Endodermal cell (in vitro differentiated cells): ENCODE measurements at regions not wholly inside any gene's neighbourhood (a gene's known extent, or its start where the extent isn't known, plus 50 kb on each side); places are given as distances from the start of the nearest gene placed in this dataset.

ENCODE experiments used
- DNase-seq: peaks from one replicate; pipeline ENCODE4 v3.0.0-alpha.2; 2017
- H3K27ac ChIP-seq: 2 replicates; pipeline ENCODE4 v1.5.1; 2013; ENCODE audit warnings: mild to moderate bottlenecking, low read depth, low read length, moderate library complexity
- H3K27me3 ChIP-seq: 2 replicates; pipeline ENCODE4 v1.6.1; 2013; ENCODE audit warnings: mild to moderate bottlenecking, low read length, moderate library complexity; ENCODE audit not compliant: insufficient read depth, control insufficient read depth, poor library complexity, severe bottlenecking
- H3K36me3 ChIP-seq: 2 replicates; pipeline ENCODE4 v1.7.0; 2013; ENCODE audit warnings: mild to moderate bottlenecking, low read length, moderate library complexity; ENCODE audit not compliant: control insufficient read depth, insufficient read depth
- H3K4me1 ChIP-seq: one replicate; pipeline ENCODE4 v1.7.0; 2013; ENCODE audit warnings: low read length; ENCODE audit not compliant: control insufficient read depth, insufficient read depth
- H3K4me3 ChIP-seq: 2 replicates; pipeline ENCODE4 v1.5.1; 2013; ENCODE audit warnings: mild to moderate bottlenecking, low read length, moderate library complexity
- H3K9ac ChIP-seq: 2 replicates; pipeline ENCODE4 v1.6.1; 2013; ENCODE audit warnings: mild to moderate bottlenecking, low read length, moderate library complexity; ENCODE audit not compliant: poor library complexity, severe bottlenecking; ENCODE audit errors: extremely low read depth
- H3K9me3 ChIP-seq: 2 replicates; pipeline ENCODE4 v1.6.1; 2013; ENCODE audit warnings: mild to moderate bottlenecking, low read length, moderate library complexity; ENCODE audit not compliant: control insufficient read depth
- H3K27ac Mint-ChIP-seq: 2 replicates; pipeline ENCODE4 v1.8.0; 2020; ENCODE audit warnings: mixed read lengths
- H3K27me3 Mint-ChIP-seq: 2 replicates; pipeline ENCODE4 v1.8.0; 2021; ENCODE audit warnings: mild to moderate bottlenecking, mixed read lengths; ENCODE audit not compliant: insufficient read depth
- H3K36me3 Mint-ChIP-seq: 2 replicates; pipeline ENCODE4 v1.8.0; 2020; ENCODE audit warnings: low read depth, mixed read lengths
- H3K4me1 Mint-ChIP-seq: 2 replicates; pipeline ENCODE4 v1.8.0; 2020; ENCODE audit warnings: mixed read lengths
- H3K4me3 Mint-ChIP-seq: 2 replicates; pipeline ENCODE4 v1.8.0; 2020; ENCODE audit warnings: mild to moderate bottlenecking, moderate library complexity, mixed read lengths
- H3K9me3 Mint-ChIP-seq: 2 replicates; pipeline ENCODE4 v1.8.0; 2020; ENCODE audit warnings: mild to moderate bottlenecking, mixed read lengths
- CTCF ChIP-seq: fragments of 200-600 bp; sonication (generic); conservative IDR thresholded peaks from 2 replicates; pipeline ENCODE4 v1.5.0; 2021; ENCODE audit warnings: antibody characterized with exemption, mild to moderate bottlenecking
- WGBS, 2 experiments: methylation state at CpG; one replicate each; pipeline versions ENCODE4 v1.1.5 to v1.1.7; 2013; ENCODE audit warnings: missing lambda C conversion rate in 2 of 2, mixed read lengths in 1 of 2; ENCODE audit not compliant: insufficient coverage in 1 of 2, insufficient read length in 1 of 2; 5-methylcytosine and 5-hydroxymethylcytosine counted together

- Histone ChIP-seq H3K9me3 (no peaks in the 10 kb centered on the region), H3K27ac (no peak overlapping the region), H3K4me1 (no peaks in the 10 kb centered on the region), H3K4me3 (no peak overlapping the region), H3K27me3 (no peaks in the 10 kb centered on the region), H3K36me3 (no peaks in the 10 kb centered on the region), H3K9ac (no peak overlapping the region)
- no peak for DNase-seq
- H3K27ac Mint-ChIP-seq = no peak overlapping the region
- H3K27me3 Mint-ChIP-seq = no peaks in the 10 kb centered on the region
- H3K9me3 Mint-ChIP-seq = no peaks in the 10 kb centered on the region
- WGBS, 2 experiments = 79% methylated on average over 1 of the region's 1 CpG; no CpG with 5 or more reads in 1 of the 2 experiments
- no peak overlapping the region for H3K4me3 Mint-ChIP-seq
- no peak for TF ChIP-seq CTCF
- H3K4me1 Mint-ChIP-seq = no peaks in the 10 kb centered on the region
- H3K36me3 Mint-ChIP-seq = no peaks in the 10 kb centered on the region
These were observed 423.2 kb downstream of the ATP23 start for GRCh38 chr12:58364389-58365086.

GRCh38 chr12:58365087-58365390, 423.7 kb downstream of the ATP23 start:
- no peaks in the 10 kb centered on the region for H3K27me3 Mint-ChIP-seq
- H3K4me1 Mint-ChIP-seq = no peaks in the 10 kb centered on the region
- no peak for DNase-seq
- TF ChIP-seq CTCF = no peak
- Histone ChIP-seq H3K9me3 (no peaks in the 10 kb centered on the region), H3K4me3 (no peak overlapping the region), H3K27me3 (no peaks in the 10 kb centered on the region), H3K9ac (no peak overlapping the region), H3K36me3 (no peaks in the 10 kb centered on the region), H3K4me1 (no peaks in the 10 kb centered on the region), H3K27ac (no peak overlapping the region)
- no peaks in the 10 kb centered on the region for H3K36me3 Mint-ChIP-seq
- H3K27ac Mint-ChIP-seq = no peak overlapping the region
- H3K9me3 Mint-ChIP-seq = no peaks in the 10 kb centered on the region
- WGBS, 2 experiments = 96 to 100% methylated on average over 1 of the region's 1 CpG
- H3K4me3 Mint-ChIP-seq = no peak overlapping the region

- Histone ChIP-seq H3K9ac (no peak overlapping the region), H3K36me3 (no peaks in the 10 kb centered on the region), H3K9me3 (peaks cover 7% of the 10 kb centered on the region), H3K4me1 (no peaks in the 10 kb centered on the region), H3K4me3 (no peak overlapping the region), H3K27me3 (no peaks in the 10 kb centered on the region), H3K27ac (no peak overlapping the region)
- Mint-ChIP-seq H3K36me3 (no peaks in the 10 kb centered on the region), H3K4me3 (no peak overlapping the region), H3K4me1 (no peaks in the 10 kb centered on the region), H3K27ac (no peak overlapping the region), H3K27me3 (no peaks in the 10 kb centered on the region), H3K9me3 (peaks cover 5% of the 10 kb centered on the region)
- DNase-seq = no peak
- WGBS, 2 experiments = 93 to 97% methylated on average over 3 of the region's 3 CpGs
- no peak for TF ChIP-seq CTCF
These were observed 425.7 kb downstream of the ATP23 start for GRCh38 chr12:58367041-58367440.
